ENCODE measurements at regions not wholly inside any gene's neighbourhood (a gene's known extent, or its start where the extent isn't known, plus 50 kb on each side); places are given as distances from the start of the nearest gene placed in this dataset.

GRCh38 chr17:54259476-54259875, 436.7 kb downstream of the KIF2B start:
- no peak overlapping the region for H3K4me2 ChIP-seq (ENCODE audit: low read length)

DNA sequence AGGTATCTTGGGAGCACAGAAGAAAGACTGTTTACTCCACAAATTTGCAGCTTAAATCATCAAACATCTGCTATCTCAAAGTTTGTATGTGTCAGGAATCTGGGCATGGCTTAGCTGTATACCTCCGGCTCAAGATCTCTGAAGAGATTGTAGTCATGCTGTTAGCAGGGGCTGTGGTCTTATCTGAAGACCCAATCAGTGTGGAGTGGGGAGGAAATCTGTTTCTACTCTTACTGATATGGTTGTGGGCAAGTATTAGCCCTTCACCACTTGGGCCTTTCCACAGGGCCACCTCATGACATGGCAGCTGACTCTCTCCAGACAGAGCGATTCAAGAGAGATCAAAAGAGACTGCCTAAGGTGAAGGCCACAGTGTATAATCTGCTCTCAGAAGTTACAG, 438.7 kb downstream of the KIF2B start:
- H4K8ac ChIP-seq (ENCODE audit: low read depth, low read length) = no peak overlapping the region
- no peak overlapping the region for H3K18ac ChIP-seq (ENCODE audit: low read length)
- H3K79me1 ChIP-seq (ENCODE audit: low read length) = no peaks in the 10 kb centered on the region
- no peak overlapping the region for H3K9ac ChIP-seq (ENCODE audit: low read length)
- H2BK5ac ChIP-seq (ENCODE audit: low read length) = no peak overlapping the region
- H3K27me3 ChIP-seq (ENCODE audit: insufficient read depth, low read length, poor library complexity) = no peaks in the 10 kb centered on the region
- no peaks in the 10 kb centered on the region for H3K36me3 ChIP-seq (ENCODE audit: control insufficient read depth, insufficient read depth, low read length)
- no peak overlapping the region for H3K4ac ChIP-seq (ENCODE audit: low read depth, low read length)
- H2BK15ac ChIP-seq (replicated peaks; ENCODE audit: low read depth) = no peak overlapping the region
- no peaks in the 10 kb centered on the region for H3K79me2 ChIP-seq (ENCODE audit: control insufficient read depth, insufficient read depth, low read length)
- no peak overlapping the region for H3K27ac ChIP-seq (ENCODE audit: low read depth, low read length)
- no peak overlapping the region for H3K23ac ChIP-seq (ENCODE audit: low read length)
- peaks cover under 1% of the 10 kb centered on the region for H3K4me1 ChIP-seq (ENCODE audit: control insufficient read depth, low read depth, low read length)
- no peak overlapping the region for H3K4me3 ChIP-seq (ENCODE audit: low read length)
- no peak overlapping the region for H3K4me2 ChIP-seq (ENCODE audit: low read length)
- no peak overlapping the region for H2AK5ac ChIP-seq (ENCODE audit: low read length)
- WGBS (ENCODE audit: extremely low coverage, insufficient coverage, low lambda C conversion rate) = no CpG with 5 or more reads among the region's 2 CpGs
- peak; percentile 34 for DNase-seq
- no peak overlapping the region for H2BK120ac ChIP-seq (ENCODE audit: low read depth, low read length)
- no peak overlapping the region for H4K5ac ChIP-seq (ENCODE audit: low read length)
- no peak overlapping the region for H3K56ac ChIP-seq (ENCODE audit: low read length)

More at GRCh38 chr17:54259476-54259875, 436.7 kb downstream of the KIF2B start:
- Histone ChIP-seq H3K18ac (ENCODE audit: low read length) (no peak overlapping the region), H2BK15ac (replicated peaks; ENCODE audit: low read depth) (no peak overlapping the region), H3K27me3 (ENCODE audit: insufficient read depth, low read length, poor library complexity) (no peaks in the 10 kb centered on the region), H2AK5ac (ENCODE audit: low read length) (no peak overlapping the region), H2BK5ac (ENCODE audit: low read length) (no peak overlapping the region), H3K79me1 (ENCODE audit: low read length) (no peaks in the 10 kb centered on the region), H3K4me1 (ENCODE audit: control insufficient read depth, low read depth, low read length) (peaks cover 3% of the 10 kb centered on the region), H3K4me3 (ENCODE audit: low read length) (no peak overlapping the region), H3K9ac (ENCODE audit: low read length) (no peak overlapping the region), H3K27ac (ENCODE audit: low read depth, low read length) (no peak overlapping the region), H3K79me2 (ENCODE audit: control insufficient read depth, insufficient read depth, low read length) (no peaks in the 10 kb centered on the region), H3K56ac (ENCODE audit: low read length) (no peak overlapping the region), H4K5ac (ENCODE audit: low read length) (no peak overlapping the region), H2BK120ac (ENCODE audit: low read depth, low read length) (no peak overlapping the region), H3K23ac (ENCODE audit: low read length) (no peak overlapping the region), H3K4ac (ENCODE audit: low read depth, low read length) (no peak overlapping the region), H4K8ac (ENCODE audit: low read depth, low read length) (no peak overlapping the region), H3K36me3 (ENCODE audit: control insufficient read depth, insufficient read depth, low read length) (no peaks in the 10 kb centered on the region)
- WGBS (ENCODE audit: extremely low coverage, insufficient coverage, low lambda C conversion rate) = no CpG with 5 or more reads among the region's 4 CpGs
- DNase-seq = no peak

- DNase-seq = no peak
- no peaks in the 10 kb centered on the region for H3K4me1 ChIP-seq (ENCODE audit: control insufficient read depth, low read depth, low read length)
- no peak overlapping the region for H2BK5ac ChIP-seq (ENCODE audit: low read length)
- no peak overlapping the region for H2BK15ac ChIP-seq (replicated peaks; ENCODE audit: low read depth)
- no CpG with 5 or more reads among the region's 2 CpGs for WGBS (ENCODE audit: extremely low coverage, insufficient coverage, low lambda C conversion rate)
- no peak overlapping the region for H3K56ac ChIP-seq (ENCODE audit: low read length)
- H3K79me1 ChIP-seq (ENCODE audit: low read length) = no peaks in the 10 kb centered on the region
- H3K27me3 ChIP-seq (ENCODE audit: insufficient read depth, low read length, poor library complexity) = no peaks in the 10 kb centered on the region
- H3K27ac ChIP-seq (ENCODE audit: low read depth, low read length) = no peak overlapping the region
- H3K4ac ChIP-seq (ENCODE audit: low read depth, low read length) = no peak overlapping the region
- H3K4me2 ChIP-seq (ENCODE audit: low read length) = no peak overlapping the region
- no peak overlapping the region for H4K5ac ChIP-seq (ENCODE audit: low read length)
- no peak overlapping the region for H4K8ac ChIP-seq (ENCODE audit: low read depth, low read length)
- no peak overlapping the region for H3K23ac ChIP-seq (ENCODE audit: low read length)
- H3K18ac ChIP-seq (ENCODE audit: low read length) = no peak overlapping the region
- no peak overlapping the region for H3K9ac ChIP-seq (ENCODE audit: low read length)
- no peak overlapping the region for H3K4me3 ChIP-seq (ENCODE audit: low read length)
- no peaks in the 10 kb centered on the region for H3K36me3 ChIP-seq (ENCODE audit: control insufficient read depth, insufficient read depth, low read length)
- H2AK5ac ChIP-seq (ENCODE audit: low read length) = no peak overlapping the region
- H2BK120ac ChIP-seq (ENCODE audit: low read depth, low read length) = no peak overlapping the region
- no peaks in the 10 kb centered on the region for H3K79me2 ChIP-seq (ENCODE audit: control insufficient read depth, insufficient read depth, low read length)
Observed at GRCh38 chr17:54269881-54270280, 447.2 kb downstream of the KIF2B start.

DNA sequence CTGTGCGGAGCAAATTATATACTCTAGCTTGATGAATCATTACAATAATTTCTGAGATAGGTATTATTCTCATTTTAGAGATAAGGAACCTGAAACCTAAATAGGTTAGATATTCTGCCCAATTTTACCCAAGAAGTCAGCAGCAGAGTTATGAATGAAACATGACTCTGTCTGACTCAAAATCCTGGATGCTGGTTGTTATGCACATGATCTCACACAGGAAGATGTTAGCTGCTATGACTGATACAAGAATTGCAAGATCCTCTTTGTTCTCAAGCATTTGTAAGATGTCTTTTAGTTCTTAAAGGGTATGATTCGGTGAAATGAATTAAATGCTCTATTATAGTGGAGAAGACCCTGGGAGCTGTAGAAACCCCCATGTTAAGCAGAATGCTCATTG, 447.8 kb downstream of the KIF2B start:
- H3K27ac ChIP-seq (ENCODE audit: low read depth, low read length) = no peak overlapping the region
- H3K36me3 ChIP-seq (ENCODE audit: control insufficient read depth, insufficient read depth, low read length) = no peaks in the 10 kb centered on the region
- no peak overlapping the region for H2AK5ac ChIP-seq (ENCODE audit: low read length)
- H2BK5ac ChIP-seq (ENCODE audit: low read length) = no peak overlapping the region
- no peak overlapping the region for H3K56ac ChIP-seq (ENCODE audit: low read length)
- H3K9ac ChIP-seq (ENCODE audit: low read length) = no peak overlapping the region
- no CpG with 5 or more reads among the region's 2 CpGs for WGBS (ENCODE audit: extremely low coverage, insufficient coverage, low lambda C conversion rate)
- no peak overlapping the region for H2BK120ac ChIP-seq (ENCODE audit: low read depth, low read length)
- no peak overlapping the region for H4K5ac ChIP-seq (ENCODE audit: low read length)
- H3K23ac ChIP-seq (ENCODE audit: low read length) = no peak overlapping the region
- H2BK15ac ChIP-seq (replicated peaks; ENCODE audit: low read depth) = no peak overlapping the region
- no peaks in the 10 kb centered on the region for H3K27me3 ChIP-seq (ENCODE audit: insufficient read depth, low read length, poor library complexity)
- DNase-seq = no peak
- no peak overlapping the region for H3K4ac ChIP-seq (ENCODE audit: low read depth, low read length)
- no peak overlapping the region for H3K18ac ChIP-seq (ENCODE audit: low read length)
- H3K79me2 ChIP-seq (ENCODE audit: control insufficient read depth, insufficient read depth, low read length) = no peaks in the 10 kb centered on the region
- H3K4me2 ChIP-seq (ENCODE audit: low read length) = no peak overlapping the region
- H3K4me3 ChIP-seq (ENCODE audit: low read length) = no peak overlapping the region
- H3K4me1 ChIP-seq (ENCODE audit: control insufficient read depth, low read depth, low read length) = no peaks in the 10 kb centered on the region
- no peak overlapping the region for H4K8ac ChIP-seq (ENCODE audit: low read depth, low read length)
- H3K79me1 ChIP-seq (ENCODE audit: low read length) = no peaks in the 10 kb centered on the region

- Histone ChIP-seq H4K8ac (ENCODE audit: low read depth, low read length) (no peak overlapping the region), H2BK15ac (replicated peaks; ENCODE audit: low read depth) (no peak overlapping the region), H3K18ac (ENCODE audit: low read length) (no peak overlapping the region), H3K36me3 (ENCODE audit: control insufficient read depth, insufficient read depth, low read length) (no peaks in the 10 kb centered on the region), H3K23ac (ENCODE audit: low read length) (no peak overlapping the region), H3K4ac (ENCODE audit: low read depth, low read length) (no peak overlapping the region), H3K9ac (ENCODE audit: low read length) (no peak overlapping the region), H3K79me2 (ENCODE audit: control insufficient read depth, insufficient read depth, low read length) (no peaks in the 10 kb centered on the region), H2BK5ac (ENCODE audit: low read length) (no peak overlapping the region), H3K4me3 (ENCODE audit: low read length) (no peak overlapping the region), H3K27ac (ENCODE audit: low read depth, low read length) (no peak overlapping the region), H3K4me1 (ENCODE audit: control insufficient read depth, low read depth, low read length) (no peaks in the 10 kb centered on the region), H3K4me2 (ENCODE audit: low read length) (no peak overlapping the region), H3K79me1 (ENCODE audit: low read length) (no peaks in the 10 kb centered on the region), H3K27me3 (ENCODE audit: insufficient read depth, low read length, poor library complexity) (no peaks in the 10 kb centered on the region), H3K56ac (ENCODE audit: low read length) (no peak overlapping the region), H4K5ac (ENCODE audit: low read length) (no peak overlapping the region), H2BK120ac (ENCODE audit: low read depth, low read length) (no peak overlapping the region), H2AK5ac (ENCODE audit: low read length) (no peak overlapping the region)
- DNase-seq = no peak
Observed at GRCh38 chr17:54277868-54278267, 455.1 kb downstream of the KIF2B start.

DNA sequence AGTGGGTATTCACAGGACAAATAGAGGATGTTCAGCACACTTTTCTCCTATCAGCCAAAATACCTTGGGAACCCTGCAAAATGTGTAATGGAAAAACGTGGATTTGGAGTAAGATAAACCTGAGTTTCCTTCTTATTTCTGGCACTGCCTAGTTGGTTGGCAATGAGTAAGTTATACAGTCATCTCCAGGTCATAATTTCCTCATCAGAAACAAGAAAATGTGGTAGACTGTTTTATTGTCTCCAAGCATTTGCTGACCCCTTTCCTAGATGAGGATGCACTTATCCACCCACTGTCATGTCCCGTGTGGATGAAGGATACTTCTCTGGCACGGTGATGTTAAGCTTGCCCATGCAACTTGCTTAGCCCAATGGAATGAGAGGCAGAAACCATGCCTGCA, 458.0 kb downstream of the KIF2B start:
- Histone ChIP-seq H3K79me2 (ENCODE audit: control insufficient read depth, insufficient read depth, low read length) (no peaks in the 10 kb centered on the region), H3K18ac (ENCODE audit: low read length) (no peak overlapping the region), H2BK15ac (replicated peaks; ENCODE audit: low read depth) (no peak overlapping the region), H4K8ac (ENCODE audit: low read depth, low read length) (no peak overlapping the region), H3K27ac (ENCODE audit: low read depth, low read length) (no peak overlapping the region), H3K36me3 (ENCODE audit: control insufficient read depth, insufficient read depth, low read length) (no peaks in the 10 kb centered on the region), H3K4me3 (ENCODE audit: low read length) (no peak overlapping the region), H3K4me1 (ENCODE audit: control insufficient read depth, low read depth, low read length) (no peaks in the 10 kb centered on the region), H3K56ac (ENCODE audit: low read length) (no peak overlapping the region), H3K4ac (ENCODE audit: low read depth, low read length) (no peak overlapping the region), H3K79me1 (ENCODE audit: low read length) (no peaks in the 10 kb centered on the region), H2BK5ac (ENCODE audit: low read length) (no peak overlapping the region), H3K27me3 (ENCODE audit: insufficient read depth, low read length, poor library complexity) (no peaks in the 10 kb centered on the region), H3K23ac (ENCODE audit: low read length) (no peak overlapping the region), H2AK5ac (ENCODE audit: low read length) (no peak overlapping the region), H3K9ac (ENCODE audit: low read length) (no peak overlapping the region), H3K4me2 (ENCODE audit: low read length) (no peak overlapping the region), H2BK120ac (ENCODE audit: low read depth, low read length) (no peak overlapping the region), H4K5ac (ENCODE audit: low read length) (no peak overlapping the region)
- no CpG with 5 or more reads among the region's 3 CpGs for WGBS (ENCODE audit: extremely low coverage, insufficient coverage, low lambda C conversion rate)
- DNase-seq = no peak
